HepG2 (cell line): ENCODE measurements at regions not wholly inside any gene's neighbourhood (a gene's known extent, or its start where the extent isn't known, plus 50 kb on each side); places are given as distances from the start of the nearest gene placed in this dataset.
"Not testable (repeated sequence)": the region's sequence is repeated elsewhere in the genome, so short reads cannot be mapped to it uniquely, and the experiment has no call there.

ENCODE experiments used
- ATAC-seq: fragments of 200-7000 bp; cut with Tn5 transposase; 3 replicates; pipeline ENCODE4 v1.9.1; 2020; ENCODE audit warnings: mild to moderate bottlenecking, moderate library complexity
- BruUV-seq: library from RNA; stranded (reverse); fragments of 400-500 nt; replicated peaks from 2 replicates; lab custom pipeline; 2021; lab: Mats Ljungman, UMichigan
- CTCF ChIA-PET: fragments of 300-600 bp; formaldehyde crosslinking; extraction: SDS; loops from one replicate; lab custom pipeline; 2021; ENCODE audit warnings: low total read pairs, inconsistent platforms, low intra/inter-chr PET ratio; lab: Yijun Ruan, JAX
- POLR2A ChIA-PET: fragments of 350-600 bp; sonication (Branson Sonifier 250); formaldehyde crosslinking; loops from one replicate; lab custom pipeline; 2020; ENCODE audit warnings: antibody characterized with exemption, inconsistent platforms; lab: Yijun Ruan, JAX
- DNase-seq: peaks from one replicate; pipeline ENCODE4 v3.0.0-alpha.2; 2015; ENCODE audit warnings: low spot score
- FAIRE-seq: peaks from 3 replicates; lab custom pipeline; 2011; peaks lifted over from hg19 to GRCh38; lab: Jason Lieb, UNC
- H2AFZ ChIP-seq: one replicate; pipeline ENCODE4 v1.6.1; 2011; ENCODE audit warnings: low read length, inconsistent platforms
- H3K27ac ChIP-seq: fragments of 300-600 bp; 3 replicates; pipeline ENCODE4 v1.8.0; 2011; ENCODE audit warnings: mixed run types, mild to moderate bottlenecking, mixed read lengths, low read length, inconsistent platforms; ENCODE audit not compliant: insufficient read depth; ENCODE audit errors: extremely low read length
- H3K27me3 ChIP-seq, 2 experiments: fragments of 200-600 bp in 1 of 2; 2 replicates in 1 of 2; 3 replicates in 1 of 2; pipeline versions ENCODE4 v1.6.0 to v1.8.0; 2011; ENCODE audit warnings: low read length in 2 of 2, mild to moderate bottlenecking in 2 of 2, moderate library complexity in 2 of 2, inconsistent platforms in 1 of 2; ENCODE audit not compliant: insufficient read depth in 2 of 2, control insufficient read depth in 1 of 2
- H3K36me3 ChIP-seq, 2 experiments: fragments of 200-600 bp in 1 of 2; replicated peaks in 1 of 2; 2 replicates in 1 of 2; 3 replicates in 1 of 2; pipeline versions ENCODE4 v1.5.1 to v1.8.0; 2011; ENCODE audit warnings: low read length in 2 of 2, inconsistent platforms in 1 of 2; ENCODE audit not compliant: insufficient read depth in 2 of 2, control insufficient read depth in 1 of 2
- H3K4me1 ChIP-seq: 2 replicates; pipeline ENCODE4 v1.5.1; 2012; ENCODE audit warnings: low read length, inconsistent platforms; ENCODE audit not compliant: insufficient read depth
- H3K4me2 ChIP-seq: 2 replicates; pipeline ENCODE4 v1.6.0; 2011; ENCODE audit warnings: low read depth, low read length, inconsistent platforms
- H3K4me3 ChIP-seq, 3 experiments: fragments of 200-600 bp in 1 of 3; sonication (generic), shearing (Covaris generic) in 1 of 3; replicated peaks in 1 of 3; 2 replicates each; pipeline ENCODE4 v1.5.1; 2011 to 2016; ENCODE audit warnings: low read length in 3 of 3, inconsistent platforms in 2 of 3, low read depth in 2 of 3, mild to moderate bottlenecking in 2 of 3, control low read depth in 1 of 3, mixed read lengths in 1 of 3; ENCODE audit not compliant: insufficient read depth in 1 of 3
- H3K79me2 ChIP-seq: one replicate; pipeline ENCODE4 v1.6.1; 2011; ENCODE audit warnings: low read length, inconsistent platforms; ENCODE audit not compliant: insufficient read depth
- H3K9ac ChIP-seq: 2 replicates; pipeline ENCODE4 v1.6.0; 2011; ENCODE audit warnings: mild to moderate bottlenecking, low read depth, low read length, inconsistent platforms; ENCODE audit not compliant: insufficient read depth
- H3K9me3 ChIP-seq: 2 replicates; pipeline ENCODE4 v1.5.1; 2012; ENCODE audit warnings: mild to moderate bottlenecking, low read length
- H4K20me1 ChIP-seq: 2 replicates; pipeline ENCODE4 v1.6.0; 2011; ENCODE audit warnings: inconsistent platforms, mild to moderate bottlenecking, low read length, moderate library complexity; ENCODE audit not compliant: insufficient read depth
- ELK4 ChIP-seq: sonication (generic); formaldehyde crosslinking; IDR thresholded peaks from 2 replicates; pipeline ENCODE4 v1.9.0; 2021; ENCODE audit warnings: missing genetic modification reagents, borderline replicate concordance
- JARID2 ChIP-seq: sonication (generic); formaldehyde crosslinking; IDR thresholded peaks from 2 replicates; pipeline ENCODE4 v1.8.1; 2023; ENCODE audit warnings: missing genetic modification reagents, inconsistent platforms; ENCODE audit not compliant: insufficient replicate concordance
- KDM1A ChIP-seq: IDR thresholded peaks from 2 replicates; pipeline ENCODE4 v1.6.1; 2016; ENCODE audit warnings: missing compliant biosample characterization
- MLLT10 ChIP-seq: sonication (generic); formaldehyde crosslinking; IDR thresholded peaks from 2 replicates; pipeline ENCODE4 v1.4.0; 2020; ENCODE audit warnings: missing genetic modification reagents
- NR2C2 ChIP-seq: sonication (generic); formaldehyde crosslinking; IDR thresholded peaks from 2 replicates; pipeline ENCODE4 v1.4.0; 2020; ENCODE audit warnings: missing genetic modification reagents, mild to moderate bottlenecking, moderate library complexity, borderline replicate concordance
- WGBS: methylation state at CpG from one replicate; pipeline ENCODE4 v1.1.6; 2017; ENCODE audit warnings: low lambda C conversion rate; 5-methylcytosine and 5-hydroxymethylcytosine counted together
- in situ Hi-C: cut with HindIII; loops from 2 replicates; pipeline ENCODE4 v1.10.0; 2017; ENCODE audit warnings: low pct_unique_long_range_greater_than_20kb; ENCODE audit not compliant: extremely low pct_ligation_motif_present
- intact Hi-C: fragments of 100-400 bp; cut with micrococcal nuclease; formaldehyde crosslinking; loops from one replicate; pipeline ENCODE4 v1.10.0; 2022; ENCODE audit not compliant: unreplicated experiment
- TF ChIP-seq, protein P1 (sequence below): sonication (generic); formaldehyde crosslinking; IDR thresholded peaks from 2 replicates; pipeline ENCODE4 v1.4.0; 2020; ENCODE audit warnings: mild to moderate bottlenecking, missing genetic modification reagents

DNA sequence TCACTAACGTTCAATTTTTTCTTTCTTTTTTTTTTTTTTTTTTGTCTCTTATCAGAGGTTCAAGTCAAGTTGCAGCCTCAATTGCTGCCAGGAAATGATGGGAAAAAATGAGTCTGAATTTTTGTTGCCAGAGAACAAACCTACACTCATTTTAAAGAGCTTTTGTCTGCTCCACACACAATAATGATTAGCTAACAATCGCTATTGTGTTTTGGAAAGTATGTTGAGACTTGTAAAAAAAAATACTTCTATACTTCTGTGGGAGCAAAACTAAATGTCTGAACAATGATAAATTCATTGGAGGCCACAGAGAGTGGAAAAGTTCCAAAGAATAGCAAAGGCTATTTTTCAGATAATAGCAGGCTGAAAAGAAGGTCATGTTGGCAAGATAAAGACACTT is 176.3 kb upstream of the LMCD1 start (continued):
- TF ChIP-seq JARID2 = no peak

- H3K9me3 ChIP-seq, POLR2A ChIA-PET, H3K27ac ChIP-seq, H3K27me3 ChIP-seq, BruUV-seq, FAIRE-seq, H2AFZ ChIP-seq, H3K79me2 ChIP-seq, ATAC-seq, H3K9ac ChIP-seq, H3K36me3 ChIP-seq, H3K4me3 ChIP-seq, H4K20me1 ChIP-seq, DNase-seq, H3K4me2 ChIP-seq, H3K4me1 ChIP-seq: not testable (repeated sequence)
- WGBS = 58% methylated on average over 11 of the region's 18 CpGs
- intact Hi-C loops (loop anchor here (5.0 kb wide), 1 partner anchor 296 kb away; no protein-coding TSS in a partner anchor), in situ Hi-C loops (loop anchor here (5.0 to 10.0 kb wide), 2 partner anchors 91 to 279 kb away; no protein-coding TSS in a partner anchor)
- CTCF ChIA-PET = interaction anchor here (3.5 kb wide), 1 partner anchor 91 kb away, joined by 32 read pairs; no protein-coding TSS in a partner anchor
Measured at GRCh38 chr3:8325833-8326232, 175.8 kb upstream of the LMCD1 start.

GRCh38 chr3:8327739-8328138 is 173.9 kb upstream of the LMCD1 start:
- Histone ChIP-seq H3K9ac (no peak overlapping the region), H3K9me3 (no peaks in the 10 kb centered on the region), H3K36me3 (no peaks in the 10 kb centered on the region), H4K20me1 (no peaks in the 10 kb centered on the region), H3K27me3 (no peaks in the 10 kb centered on the region), H3K27ac (no peak overlapping the region), H2AFZ (no peak overlapping the region), H3K4me2 (no peak overlapping the region), H3K4me3 (no peak overlapping the region), H3K79me2 (no peaks in the 10 kb centered on the region), H3K4me1 (no peaks in the 10 kb centered on the region)
- DNase-seq (no peak), ATAC-seq (no peak), FAIRE-seq (no peak)
- WGBS = 4% methylated on average over 2 of the region's 2 CpGs
- ChIA-PET CTCF (no interaction called here), POLR2A (no interaction called here)
- in situ Hi-C loops (loop anchor here (5.0 to 10.0 kb wide), 2 partner anchors 90 to 277 kb away; no protein-coding TSS in a partner anchor), intact Hi-C loops (loop anchor here (5.0 kb wide), 1 partner anchor 295 kb away; no protein-coding TSS in a partner anchor)
- BruUV-seq = no TSS peak
- no peak for TF ChIP-seq NR2C2 (CRISPR knock-in tag)
- TF ChIP-seq MLLT10 (CRISPR knock-in tag) = no peak
- TF ChIP-seq, protein P1, sequence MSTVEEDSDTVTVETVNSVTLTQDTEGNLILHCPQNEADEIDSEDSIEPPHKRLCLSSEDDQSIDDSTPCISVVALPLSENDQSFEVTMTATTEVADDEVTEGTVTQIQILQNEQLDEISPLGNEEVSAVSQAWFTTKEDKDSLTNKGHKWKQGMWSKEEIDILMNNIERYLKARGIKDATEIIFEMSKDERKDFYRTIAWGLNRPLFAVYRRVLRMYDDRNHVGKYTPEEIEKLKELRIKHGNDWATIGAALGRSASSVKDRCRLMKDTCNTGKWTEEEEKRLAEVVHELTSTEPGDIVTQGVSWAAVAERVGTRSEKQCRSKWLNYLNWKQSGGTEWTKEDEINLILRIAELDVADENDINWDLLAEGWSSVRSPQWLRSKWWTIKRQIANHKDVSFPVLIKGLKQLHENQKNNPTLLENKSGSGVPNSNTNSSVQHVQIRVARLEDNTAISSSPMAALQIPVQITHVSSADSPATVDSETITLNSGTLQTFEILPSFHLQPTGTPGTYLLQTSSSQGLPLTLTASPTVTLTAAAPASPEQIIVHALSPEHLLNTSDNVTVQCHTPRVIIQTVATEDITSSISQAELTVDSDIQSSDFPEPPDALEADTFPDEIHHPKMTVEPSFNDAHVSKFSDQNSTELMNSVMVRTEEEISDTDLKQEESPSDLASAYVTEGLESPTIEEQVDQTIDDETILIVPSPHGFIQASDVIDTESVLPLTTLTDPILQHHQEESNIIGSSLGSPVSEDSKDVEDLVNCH (CRISPR knock-in tag) = no peak
- TF ChIP-seq KDM1A (CRISPR knock-in tag) = no peak
- TF ChIP-seq ELK4 (CRISPR knock-in tag) = no peak
